Prostate gland (tissue), 2 donors: ENCODE measurements at regions not wholly inside any gene's neighbourhood (a gene's known extent, or its start where the extent isn't known, plus 50 kb on each side); places are given as distances from the start of the nearest gene placed in this dataset.

Source experiments
- POLR2A ChIP-seq: fragments of 450-650 bp; IDR thresholded peaks from one replicate; pipeline ENCODE4 v1.6.1; 2016; ENCODE audit warnings: antibody characterized with exemption, mild to moderate bottlenecking
- TF ChIP-seq, protein P1 (sequence below), 4 experiments: fragments of 200-600 bp in 2 of 4; fragments of 450-650 bp in 2 of 4; sonication (generic) in 2 of 4; IDR thresholded peaks; 1 replicate in 3 of 4; 2 replicates in 1 of 4; pipeline ENCODE4 v1.5.1; 2016 to 2019; ENCODE audit warnings: antibody characterized with exemption in 4 of 4, mild to moderate bottlenecking in 2 of 4, moderate library complexity in 2 of 4

DNA sequence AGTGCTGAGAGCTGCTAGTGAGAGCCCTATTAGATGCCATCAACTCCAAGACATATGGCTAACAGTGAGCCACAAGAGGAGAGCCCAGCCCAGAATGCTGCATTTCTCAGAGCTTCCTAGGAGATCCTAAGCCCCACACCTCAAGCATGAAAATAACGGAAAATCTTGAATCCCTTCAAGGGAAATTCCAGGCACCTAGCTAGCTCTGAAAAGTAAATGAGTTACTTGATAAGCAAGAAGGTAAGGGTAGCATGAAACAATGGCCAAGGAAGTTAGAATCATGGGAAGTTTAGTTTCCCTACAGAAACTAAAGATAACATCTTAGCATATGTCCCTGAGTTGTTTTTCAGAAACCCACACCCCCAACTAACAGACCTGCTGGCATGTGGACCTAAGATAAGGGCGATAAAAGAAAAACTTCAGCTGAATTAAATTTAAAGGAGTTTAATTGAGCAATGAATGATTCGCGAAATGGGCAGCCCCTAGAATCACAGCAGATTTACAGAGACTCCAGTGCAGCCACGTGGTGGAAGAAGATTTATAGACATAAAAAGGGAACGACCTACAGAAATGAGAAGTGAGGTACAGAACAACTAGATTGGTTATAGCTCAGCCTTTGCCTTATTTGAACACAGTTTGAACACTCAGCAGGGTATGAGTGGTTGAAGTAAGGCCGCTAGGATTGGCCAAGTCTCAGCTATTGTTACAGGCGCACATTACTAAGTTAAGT, 301.3 kb upstream of the DACH1 start:
- no peak for TF ChIP-seq POLR2A
- TF ChIP-seq, protein P1, sequence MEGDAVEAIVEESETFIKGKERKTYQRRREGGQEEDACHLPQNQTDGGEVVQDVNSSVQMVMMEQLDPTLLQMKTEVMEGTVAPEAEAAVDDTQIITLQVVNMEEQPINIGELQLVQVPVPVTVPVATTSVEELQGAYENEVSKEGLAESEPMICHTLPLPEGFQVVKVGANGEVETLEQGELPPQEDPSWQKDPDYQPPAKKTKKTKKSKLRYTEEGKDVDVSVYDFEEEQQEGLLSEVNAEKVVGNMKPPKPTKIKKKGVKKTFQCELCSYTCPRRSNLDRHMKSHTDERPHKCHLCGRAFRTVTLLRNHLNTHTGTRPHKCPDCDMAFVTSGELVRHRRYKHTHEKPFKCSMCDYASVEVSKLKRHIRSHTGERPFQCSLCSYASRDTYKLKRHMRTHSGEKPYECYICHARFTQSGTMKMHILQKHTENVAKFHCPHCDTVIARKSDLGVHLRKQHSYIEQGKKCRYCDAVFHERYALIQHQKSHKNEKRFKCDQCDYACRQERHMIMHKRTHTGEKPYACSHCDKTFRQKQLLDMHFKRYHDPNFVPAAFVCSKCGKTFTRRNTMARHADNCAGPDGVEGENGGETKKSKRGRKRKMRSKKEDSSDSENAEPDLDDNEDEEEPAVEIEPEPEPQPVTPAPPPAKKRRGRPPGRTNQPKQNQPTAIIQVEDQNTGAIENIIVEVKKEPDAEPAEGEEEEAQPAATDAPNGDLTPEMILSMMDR (IDR thresholded peaks at IDR 0.05), result no peak
